ENCODE measurements at regions not wholly inside any gene's neighbourhood (a gene's known extent, or its start where the extent isn't known, plus 50 kb on each side); places are given as distances from the start of the nearest gene placed in this dataset.

- H3K9ac ChIP-seq (ENCODE audit: low read length): no peak overlapping the region
- no peak overlapping the region for H3K4me3 ChIP-seq (ENCODE audit: insufficient read depth, low read depth, low read length)
- Mint-ChIP-seq H3K4me1 (ENCODE audit: low read depth, unreplicated experiment) (peaks cover 6% of the 10 kb centered on the region), H3K27ac (ENCODE audit: unreplicated experiment) (no peak overlapping the region), H3K9me3 (ENCODE audit: unreplicated experiment) (no peaks in the 10 kb centered on the region), H3K27me3 (ENCODE audit: low read depth, unreplicated experiment) (peaks cover 11% of the 10 kb centered on the region), H3K36me3 (ENCODE audit: low read depth, unreplicated experiment) (no peaks in the 10 kb centered on the region), H3K4me3 (ENCODE audit: unreplicated experiment) (no peak overlapping the region)
- no peak for FAIRE-seq
- H3K9me3 ChIP-seq (ENCODE audit: insufficient read depth, low read depth, low read length): no peaks in the 10 kb centered on the region
- no peaks in the 10 kb centered on the region for H3K4me1 ChIP-seq (ENCODE audit: insufficient read depth, low read length)
- H4K20me1 ChIP-seq (ENCODE audit: insufficient read depth, low read length): no peaks in the 10 kb centered on the region
- no peak overlapping the region for H3K27ac ChIP-seq (ENCODE audit: low read depth, low read length)
- TF ChIP-seq, protein P1, sequence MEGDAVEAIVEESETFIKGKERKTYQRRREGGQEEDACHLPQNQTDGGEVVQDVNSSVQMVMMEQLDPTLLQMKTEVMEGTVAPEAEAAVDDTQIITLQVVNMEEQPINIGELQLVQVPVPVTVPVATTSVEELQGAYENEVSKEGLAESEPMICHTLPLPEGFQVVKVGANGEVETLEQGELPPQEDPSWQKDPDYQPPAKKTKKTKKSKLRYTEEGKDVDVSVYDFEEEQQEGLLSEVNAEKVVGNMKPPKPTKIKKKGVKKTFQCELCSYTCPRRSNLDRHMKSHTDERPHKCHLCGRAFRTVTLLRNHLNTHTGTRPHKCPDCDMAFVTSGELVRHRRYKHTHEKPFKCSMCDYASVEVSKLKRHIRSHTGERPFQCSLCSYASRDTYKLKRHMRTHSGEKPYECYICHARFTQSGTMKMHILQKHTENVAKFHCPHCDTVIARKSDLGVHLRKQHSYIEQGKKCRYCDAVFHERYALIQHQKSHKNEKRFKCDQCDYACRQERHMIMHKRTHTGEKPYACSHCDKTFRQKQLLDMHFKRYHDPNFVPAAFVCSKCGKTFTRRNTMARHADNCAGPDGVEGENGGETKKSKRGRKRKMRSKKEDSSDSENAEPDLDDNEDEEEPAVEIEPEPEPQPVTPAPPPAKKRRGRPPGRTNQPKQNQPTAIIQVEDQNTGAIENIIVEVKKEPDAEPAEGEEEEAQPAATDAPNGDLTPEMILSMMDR (IDR thresholded peaks at IDR 0.05; ENCODE audit: insufficient read depth, low read depth, low read length): no peak
- TF ChIP-seq EZH2 (IDR thresholded peaks at IDR 0.05; ENCODE audit: insufficient read depth, low read length): no peak
- H2AFZ ChIP-seq (ENCODE audit: low read depth, low read length): no peak overlapping the region
- H3K79me2 ChIP-seq (ENCODE audit: insufficient read depth, low read length): no peaks in the 10 kb centered on the region
- H3K36me3 ChIP-seq (ENCODE audit: insufficient read depth, low read length): no peaks in the 10 kb centered on the region
- no peak for DNase-seq (ENCODE audit: low read depth)
- H3K27me3 ChIP-seq (ENCODE audit: insufficient read depth, low read length): no peaks in the 10 kb centered on the region
- no peak overlapping the region for H3K4me2 ChIP-seq (ENCODE audit: low read length)
Observed at GRCh38 chr18:45156946-45157345, 458.3 kb upstream of the SLC14A2 start.

DNA sequence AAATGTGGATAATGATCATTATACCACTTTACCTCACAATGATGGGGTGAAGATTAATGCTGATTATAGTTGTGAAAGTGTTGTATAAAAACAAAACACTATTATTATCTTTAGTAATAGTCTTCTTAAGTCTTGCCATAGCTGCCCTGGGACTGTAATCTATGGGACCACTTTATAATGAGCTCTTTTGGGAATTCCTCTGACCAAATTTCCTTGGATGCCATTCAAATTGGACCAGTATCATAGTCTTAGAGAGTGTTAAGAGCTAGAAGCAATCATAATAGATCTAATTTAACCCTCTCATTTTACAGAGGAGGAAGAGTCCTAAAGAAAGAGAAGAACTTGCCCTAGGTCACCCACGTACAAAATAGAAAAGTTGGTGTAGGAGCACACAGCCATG is 457.7 kb upstream of the SLC14A2 start:
- no peak for FAIRE-seq
- H3K27me3 Mint-ChIP-seq (ENCODE audit: low read depth, unreplicated experiment): peaks cover 11% of the 10 kb centered on the region
- no peaks in the 10 kb centered on the region for H3K36me3 ChIP-seq (ENCODE audit: insufficient read depth, low read length)

DNA sequence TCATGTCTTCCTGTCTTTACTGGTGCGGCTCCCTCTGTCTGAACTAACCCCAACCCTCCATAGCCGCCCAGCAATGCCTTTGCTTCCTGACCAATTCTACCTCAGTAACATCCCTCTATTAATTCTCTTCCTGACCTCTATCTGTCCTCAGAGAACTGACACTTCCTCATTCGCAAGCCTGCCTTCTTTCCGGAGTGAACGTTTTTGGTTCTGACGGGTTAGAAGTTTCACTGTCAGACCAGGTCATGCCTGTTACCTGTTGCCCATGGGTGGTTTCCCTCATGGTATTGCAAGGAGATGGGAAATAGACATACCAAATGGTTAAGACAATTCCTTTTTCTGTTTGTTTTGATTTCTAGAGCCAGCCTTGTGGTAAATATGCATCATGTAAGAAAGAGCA is 453.4 kb upstream of the SLC14A2 start:
- Histone ChIP-seq H3K9me3 (ENCODE audit: insufficient read depth, low read depth, low read length) (no peaks in the 10 kb centered on the region), H3K4me3 (ENCODE audit: insufficient read depth, low read depth, low read length) (no peak overlapping the region), H4K20me1 (ENCODE audit: insufficient read depth, low read length) (no peaks in the 10 kb centered on the region), H3K9ac (ENCODE audit: low read length) (no peak overlapping the region), H3K27ac (ENCODE audit: low read depth, low read length) (no peak overlapping the region), H2AFZ (ENCODE audit: low read depth, low read length) (no peak overlapping the region), H3K4me1 (ENCODE audit: insufficient read depth, low read length) (peaks cover 12% of the 10 kb centered on the region), H3K79me2 (ENCODE audit: insufficient read depth, low read length) (no peaks in the 10 kb centered on the region), H3K36me3 (ENCODE audit: insufficient read depth, low read length) (no peaks in the 10 kb centered on the region), H3K4me2 (ENCODE audit: low read length) (no peak overlapping the region), H3K27me3 (ENCODE audit: insufficient read depth, low read length) (no peaks in the 10 kb centered on the region)
- DNase-seq (ENCODE audit: low read depth) (no peak), FAIRE-seq (no peak)
- no peak for TF ChIP-seq EZH2 (IDR thresholded peaks at IDR 0.05; ENCODE audit: insufficient read depth, low read length)
- TF ChIP-seq, protein P1 (IDR thresholded peaks at IDR 0.05; ENCODE audit: insufficient read depth, low read depth, low read length): no peak
- Mint-ChIP-seq H3K27ac (ENCODE audit: unreplicated experiment) (no peak overlapping the region), H3K4me3 (ENCODE audit: unreplicated experiment) (no peak overlapping the region), H3K4me1 (ENCODE audit: low read depth, unreplicated experiment) (peaks cover 11% of the 10 kb centered on the region), H3K36me3 (ENCODE audit: low read depth, unreplicated experiment) (no peaks in the 10 kb centered on the region), H3K27me3 (ENCODE audit: low read depth, unreplicated experiment) (peaks cover 12% of the 10 kb centered on the region), H3K9me3 (ENCODE audit: unreplicated experiment) (no peaks in the 10 kb centered on the region)

More for the DNA sequence above, 457.7 kb upstream of the SLC14A2 start:
- no peak overlapping the region for H3K27ac ChIP-seq (ENCODE audit: low read depth, low read length)
- H3K4me2 ChIP-seq (ENCODE audit: low read length): no peak overlapping the region
- Mint-ChIP-seq H3K4me1 (ENCODE audit: low read depth, unreplicated experiment) (peaks cover 6% of the 10 kb centered on the region), H3K4me3 (ENCODE audit: unreplicated experiment) (no peak overlapping the region), H3K9me3 (ENCODE audit: unreplicated experiment) (no peaks in the 10 kb centered on the region), H3K27ac (ENCODE audit: unreplicated experiment) (no peak overlapping the region), H3K36me3 (ENCODE audit: low read depth, unreplicated experiment) (no peaks in the 10 kb centered on the region)
- no peaks in the 10 kb centered on the region for H4K20me1 ChIP-seq (ENCODE audit: insufficient read depth, low read length)
- TF ChIP-seq, protein P1 (IDR thresholded peaks at IDR 0.05; ENCODE audit: insufficient read depth, low read depth, low read length): no peak
- TF ChIP-seq EZH2 (IDR thresholded peaks at IDR 0.05; ENCODE audit: insufficient read depth, low read length): no peak
- no peaks in the 10 kb centered on the region for H3K79me2 ChIP-seq (ENCODE audit: insufficient read depth, low read length)
- DNase-seq (ENCODE audit: low read depth): no peak
- no peaks in the 10 kb centered on the region for H3K27me3 ChIP-seq (ENCODE audit: insufficient read depth, low read length)
- H3K4me1 ChIP-seq (ENCODE audit: insufficient read depth, low read length): no peaks in the 10 kb centered on the region
- no peak overlapping the region for H3K9ac ChIP-seq (ENCODE audit: low read length)
- no peaks in the 10 kb centered on the region for H3K9me3 ChIP-seq (ENCODE audit: insufficient read depth, low read depth, low read length)
- no peak overlapping the region for H2AFZ ChIP-seq (ENCODE audit: low read depth, low read length)
- H3K4me3 ChIP-seq (ENCODE audit: insufficient read depth, low read depth, low read length): no peak overlapping the region

Data from astrocyte (in vitro differentiated cells and primary cell).